ENCODE measurements at regions not wholly inside any gene's neighbourhood (a gene's known extent, or its start where the extent isn't known, plus 50 kb on each side); places are given as distances from the start of the nearest gene placed in this dataset.

DNA sequence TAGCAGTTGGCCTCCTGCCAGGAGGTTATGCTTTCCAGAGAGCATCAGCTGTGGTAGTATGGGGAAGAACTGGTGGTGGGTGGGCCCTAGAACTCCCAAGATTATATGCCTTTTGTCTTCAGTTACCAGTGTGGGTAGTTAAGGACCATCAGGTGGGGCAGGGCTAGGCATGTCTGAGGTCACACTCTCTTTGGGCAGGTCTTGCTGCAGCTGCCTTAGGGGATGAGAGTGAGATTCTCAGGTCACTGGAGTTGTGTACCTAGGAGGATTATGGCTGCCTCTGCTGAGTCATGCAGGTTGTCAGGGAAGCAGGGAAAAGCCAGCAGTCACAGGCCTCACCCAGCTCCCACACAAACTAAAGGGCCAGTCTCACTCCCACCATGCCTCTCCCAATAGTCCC, 172.9 kb upstream of the GYPA start:
- Mint-ChIP-seq H3K36me3 (ENCODE audit: low read depth) (peaks cover 27% of the 10 kb centered on the region), H3K27ac (no peak overlapping the region), H3K4me3 (no peak overlapping the region), H3K9me3 (peaks cover 40% of the 10 kb centered on the region), H3K27me3 (ENCODE audit: insufficient read depth, low read depth, poor library complexity) (no peaks in the 10 kb centered on the region), H3K4me1 (no peaks in the 10 kb centered on the region)
- Histone ChIP-seq H3K36me3 (ENCODE audit: insufficient read depth) (peaks cover 6% of the 10 kb centered on the region; the same call in 1 of the 2 replicates), H3K9me2 (ENCODE audit: insufficient read depth) (0 out of 2 replicates have a peak, but pooled peaks cover 4% of the 10 kb centered on the region), H4K20me1 (replicated peaks; ENCODE audit: insufficient read depth) (no peaks in the 10 kb centered on the region), H3F3A (replicated peaks; ENCODE audit: low read depth) (no peaks in the 10 kb centered on the region), H3K4me2 (no peak overlapping the region), H3K4me3 (no peak overlapping the region), H3K79me2 (replicated peaks; ENCODE audit: insufficient read depth) (no peaks in the 10 kb centered on the region), H3K4me1 (ENCODE audit: insufficient read depth) (no peaks in the 10 kb centered on the region), H3K27ac (ENCODE audit: low read depth) (no peak overlapping the region), H2AFZ (no peak overlapping the region), H3K27me3 (ENCODE audit: insufficient read depth) (no peaks in the 10 kb centered on the region)
- TF ChIP-seq, protein P1, sequence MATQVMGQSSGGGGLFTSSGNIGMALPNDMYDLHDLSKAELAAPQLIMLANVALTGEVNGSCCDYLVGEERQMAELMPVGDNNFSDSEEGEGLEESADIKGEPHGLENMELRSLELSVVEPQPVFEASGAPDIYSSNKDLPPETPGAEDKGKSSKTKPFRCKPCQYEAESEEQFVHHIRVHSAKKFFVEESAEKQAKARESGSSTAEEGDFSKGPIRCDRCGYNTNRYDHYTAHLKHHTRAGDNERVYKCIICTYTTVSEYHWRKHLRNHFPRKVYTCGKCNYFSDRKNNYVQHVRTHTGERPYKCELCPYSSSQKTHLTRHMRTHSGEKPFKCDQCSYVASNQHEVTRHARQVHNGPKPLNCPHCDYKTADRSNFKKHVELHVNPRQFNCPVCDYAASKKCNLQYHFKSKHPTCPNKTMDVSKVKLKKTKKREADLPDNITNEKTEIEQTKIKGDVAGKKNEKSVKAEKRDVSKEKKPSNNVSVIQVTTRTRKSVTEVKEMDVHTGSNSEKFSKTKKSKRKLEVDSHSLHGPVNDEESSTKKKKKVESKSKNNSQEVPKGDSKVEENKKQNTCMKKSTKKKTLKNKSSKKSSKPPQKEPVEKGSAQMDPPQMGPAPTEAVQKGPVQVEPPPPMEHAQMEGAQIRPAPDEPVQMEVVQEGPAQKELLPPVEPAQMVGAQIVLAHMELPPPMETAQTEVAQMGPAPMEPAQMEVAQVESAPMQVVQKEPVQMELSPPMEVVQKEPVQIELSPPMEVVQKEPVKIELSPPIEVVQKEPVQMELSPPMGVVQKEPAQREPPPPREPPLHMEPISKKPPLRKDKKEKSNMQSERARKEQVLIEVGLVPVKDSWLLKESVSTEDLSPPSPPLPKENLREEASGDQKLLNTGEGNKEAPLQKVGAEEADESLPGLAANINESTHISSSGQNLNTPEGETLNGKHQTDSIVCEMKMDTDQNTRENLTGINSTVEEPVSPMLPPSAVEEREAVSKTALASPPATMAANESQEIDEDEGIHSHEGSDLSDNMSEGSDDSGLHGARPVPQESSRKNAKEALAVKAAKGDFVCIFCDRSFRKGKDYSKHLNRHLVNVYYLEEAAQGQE (IDR thresholded peaks at IDR 0.05; ENCODE audit: unreplicated experiment), result no peak
- TF ChIP-seq JUNB (IDR thresholded peaks at IDR 0.05; ENCODE audit: unreplicated experiment) (no peak), ETS1 (IDR thresholded peaks at IDR 0.05) (no peak), EZH2 (IDR thresholded peaks at IDR 0.05; ENCODE audit: low read depth, unreplicated experiment) (no peak), STAT1 (IDR thresholded peaks at IDR 0.05; ENCODE audit: unreplicated experiment) (no peak), ZNF114 (CRISPR knock-in tag; IDR thresholded peaks at IDR 0.05) (no peak), NANOG (IDR thresholded peaks at IDR 0.05; ENCODE audit: borderline replicate concordance) (no peak), ZNF331 (CRISPR knock-in tag; IDR thresholded peaks at IDR 0.05; ENCODE audit: low read depth) (no peak), EZH2phosphoT487 (IDR thresholded peaks at IDR 0.05; ENCODE audit: unreplicated experiment) (no peak), CREB1 (CRISPR knock-in tag; IDR thresholded peaks at IDR 0.05; ENCODE audit: low read depth) (no peak), POLR2AphosphoS5 (IDR thresholded peaks at IDR 0.05; ENCODE audit: low read depth) (no peak)
- TF ChIP-seq, protein P2, sequence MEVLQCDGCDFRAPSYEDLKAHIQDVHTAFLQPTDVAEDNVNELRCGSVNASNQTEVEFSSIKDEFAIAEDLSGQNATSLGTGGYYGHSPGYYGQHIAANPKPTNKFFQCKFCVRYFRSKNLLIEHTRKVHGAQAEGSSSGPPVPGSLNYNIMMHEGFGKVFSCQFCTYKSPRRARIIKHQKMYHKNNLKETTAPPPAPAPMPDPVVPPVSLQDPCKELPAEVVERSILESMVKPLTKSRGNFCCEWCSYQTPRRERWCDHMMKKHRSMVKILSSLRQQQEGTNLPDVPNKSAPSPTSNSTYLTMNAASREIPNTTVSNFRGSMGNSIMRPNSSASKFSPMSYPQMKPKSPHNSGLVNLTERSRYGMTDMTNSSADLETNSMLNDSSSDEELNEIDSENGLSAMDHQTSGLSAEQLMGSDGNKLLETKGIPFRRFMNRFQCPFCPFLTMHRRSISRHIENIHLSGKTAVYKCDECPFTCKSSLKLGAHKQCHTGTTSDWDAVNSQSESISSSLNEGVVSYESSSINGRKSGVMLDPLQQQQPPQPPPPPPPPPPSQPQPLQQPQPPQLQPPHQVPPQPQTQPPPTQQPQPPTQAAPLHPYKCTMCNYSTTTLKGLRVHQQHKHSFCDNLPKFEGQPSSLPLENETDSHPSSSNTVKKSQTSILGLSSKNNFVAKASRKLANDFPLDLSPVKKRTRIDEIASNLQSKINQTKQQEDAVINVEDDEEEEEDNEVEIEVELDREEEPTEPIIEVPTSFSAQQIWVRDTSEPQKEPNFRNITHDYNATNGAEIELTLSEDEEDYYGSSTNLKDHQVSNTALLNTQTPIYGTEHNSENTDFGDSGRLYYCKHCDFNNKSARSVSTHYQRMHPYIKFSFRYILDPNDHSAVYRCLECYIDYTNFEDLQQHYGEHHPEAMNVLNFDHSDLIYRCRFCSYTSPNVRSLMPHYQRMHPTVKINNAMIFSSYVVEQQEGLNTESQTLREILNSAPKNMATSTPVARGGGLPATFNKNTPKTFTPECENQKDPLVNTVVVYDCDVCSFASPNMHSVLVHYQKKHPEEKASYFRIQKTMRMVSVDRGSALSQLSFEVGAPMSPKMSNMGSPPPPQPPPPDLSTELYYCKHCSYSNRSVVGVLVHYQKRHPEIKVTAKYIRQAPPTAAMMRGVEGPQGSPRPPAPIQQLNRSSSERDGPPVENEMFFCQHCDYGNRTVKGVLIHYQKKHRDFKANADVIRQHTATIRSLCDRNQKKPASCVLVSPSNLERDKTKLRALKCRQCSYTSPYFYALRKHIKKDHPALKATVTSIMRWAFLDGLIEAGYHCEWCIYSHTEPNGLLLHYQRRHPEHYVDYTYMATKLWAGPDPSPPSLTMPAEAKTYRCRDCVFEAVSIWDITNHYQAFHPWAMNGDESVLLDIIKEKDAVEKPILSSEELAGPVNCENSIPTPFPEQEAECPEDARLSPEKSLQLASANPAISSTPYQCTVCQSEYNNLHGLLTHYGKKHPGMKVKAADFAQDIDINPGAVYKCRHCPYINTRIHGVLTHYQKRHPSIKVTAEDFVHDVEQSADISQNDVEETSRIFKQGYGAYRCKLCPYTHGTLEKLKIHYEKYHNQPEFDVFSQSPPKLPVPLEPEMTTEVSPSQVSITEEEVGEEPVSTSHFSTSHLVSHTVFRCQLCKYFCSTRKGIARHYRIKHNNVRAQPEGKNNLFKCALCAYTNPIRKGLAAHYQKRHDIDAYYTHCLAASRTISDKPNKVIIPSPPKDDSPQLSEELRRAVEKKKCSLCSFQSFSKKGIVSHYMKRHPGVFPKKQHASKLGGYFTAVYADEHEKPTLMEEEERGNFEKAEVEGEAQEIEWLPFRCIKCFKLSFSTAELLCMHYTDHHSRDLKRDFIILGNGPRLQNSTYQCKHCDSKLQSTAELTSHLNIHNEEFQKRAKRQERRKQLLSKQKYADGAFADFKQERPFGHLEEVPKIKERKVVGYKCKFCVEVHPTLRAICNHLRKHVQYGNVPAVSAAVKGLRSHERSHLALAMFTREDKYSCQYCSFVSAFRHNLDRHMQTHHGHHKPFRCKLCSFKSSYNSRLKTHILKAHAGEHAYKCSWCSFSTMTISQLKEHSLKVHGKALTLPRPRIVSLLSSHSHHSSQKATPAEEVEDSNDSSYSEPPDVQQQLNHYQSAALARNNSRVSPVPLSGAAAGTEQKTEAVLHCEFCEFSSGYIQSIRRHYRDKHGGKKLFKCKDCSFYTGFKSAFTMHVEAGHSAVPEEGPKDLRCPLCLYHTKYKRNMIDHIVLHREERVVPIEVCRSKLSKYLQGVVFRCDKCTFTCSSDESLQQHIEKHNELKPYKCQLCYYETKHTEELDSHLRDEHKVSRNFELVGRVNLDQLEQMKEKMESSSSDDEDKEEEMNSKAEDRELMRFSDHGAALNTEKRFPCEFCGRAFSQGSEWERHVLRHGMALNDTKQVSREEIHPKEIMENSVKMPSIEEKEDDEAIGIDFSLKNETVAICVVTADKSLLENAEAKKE (CRISPR knock-in tag; IDR thresholded peaks at IDR 0.05), result no peak
- TF ChIP-seq, protein P3, sequence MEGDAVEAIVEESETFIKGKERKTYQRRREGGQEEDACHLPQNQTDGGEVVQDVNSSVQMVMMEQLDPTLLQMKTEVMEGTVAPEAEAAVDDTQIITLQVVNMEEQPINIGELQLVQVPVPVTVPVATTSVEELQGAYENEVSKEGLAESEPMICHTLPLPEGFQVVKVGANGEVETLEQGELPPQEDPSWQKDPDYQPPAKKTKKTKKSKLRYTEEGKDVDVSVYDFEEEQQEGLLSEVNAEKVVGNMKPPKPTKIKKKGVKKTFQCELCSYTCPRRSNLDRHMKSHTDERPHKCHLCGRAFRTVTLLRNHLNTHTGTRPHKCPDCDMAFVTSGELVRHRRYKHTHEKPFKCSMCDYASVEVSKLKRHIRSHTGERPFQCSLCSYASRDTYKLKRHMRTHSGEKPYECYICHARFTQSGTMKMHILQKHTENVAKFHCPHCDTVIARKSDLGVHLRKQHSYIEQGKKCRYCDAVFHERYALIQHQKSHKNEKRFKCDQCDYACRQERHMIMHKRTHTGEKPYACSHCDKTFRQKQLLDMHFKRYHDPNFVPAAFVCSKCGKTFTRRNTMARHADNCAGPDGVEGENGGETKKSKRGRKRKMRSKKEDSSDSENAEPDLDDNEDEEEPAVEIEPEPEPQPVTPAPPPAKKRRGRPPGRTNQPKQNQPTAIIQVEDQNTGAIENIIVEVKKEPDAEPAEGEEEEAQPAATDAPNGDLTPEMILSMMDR (conservative IDR thresholded peaks at IDR 0.05; ENCODE audit: low read depth in 2 of 2), result no peak
- DNase-seq (ENCODE audit: low spot score) (no peak), ATAC-seq (no peak)
